AG09319 (cell line): ENCODE measurements at regions not wholly inside any gene's neighbourhood (a gene's known extent, or its start where the extent isn't known, plus 50 kb on each side); places are given as distances from the start of the nearest gene placed in this dataset.

Experiments
- DNase-seq: peaks from one replicate; pipeline ENCODE4 v3.0.0-alpha.2; 2010; ENCODE audit warnings: low read depth; ENCODE audit errors: extremely low read depth
- TF ChIP-seq, protein P1 (sequence below): IDR thresholded peaks from 2 replicates; pipeline ENCODE4 v1.5.1; 2011; ENCODE audit warnings: low read depth, mild to moderate bottlenecking, inconsistent platforms, low read length, moderate library complexity

DNA sequence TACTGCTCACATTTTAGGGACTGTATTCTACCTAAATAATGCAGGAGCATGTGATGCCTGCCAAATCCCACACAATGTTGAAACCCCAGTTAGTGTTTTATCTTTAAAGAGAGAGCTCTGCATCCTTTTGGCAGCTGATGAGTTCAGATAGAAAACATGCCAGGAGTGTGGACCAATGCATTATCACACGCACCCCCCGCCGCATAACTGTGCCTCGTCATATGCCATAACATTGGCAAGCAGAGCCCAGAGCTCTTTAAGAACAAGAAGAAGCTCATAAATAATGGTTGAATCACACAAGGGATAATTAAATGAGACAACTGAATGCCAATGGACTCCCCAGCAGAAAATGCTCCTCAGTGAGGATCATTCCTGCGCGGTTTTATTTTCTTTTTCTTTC, 52.8 kb upstream of the RORB start:
- DNase-seq, result no peak

More for the DNA sequence above, 52.8 kb upstream of the RORB start:
- TF ChIP-seq, protein P1, sequence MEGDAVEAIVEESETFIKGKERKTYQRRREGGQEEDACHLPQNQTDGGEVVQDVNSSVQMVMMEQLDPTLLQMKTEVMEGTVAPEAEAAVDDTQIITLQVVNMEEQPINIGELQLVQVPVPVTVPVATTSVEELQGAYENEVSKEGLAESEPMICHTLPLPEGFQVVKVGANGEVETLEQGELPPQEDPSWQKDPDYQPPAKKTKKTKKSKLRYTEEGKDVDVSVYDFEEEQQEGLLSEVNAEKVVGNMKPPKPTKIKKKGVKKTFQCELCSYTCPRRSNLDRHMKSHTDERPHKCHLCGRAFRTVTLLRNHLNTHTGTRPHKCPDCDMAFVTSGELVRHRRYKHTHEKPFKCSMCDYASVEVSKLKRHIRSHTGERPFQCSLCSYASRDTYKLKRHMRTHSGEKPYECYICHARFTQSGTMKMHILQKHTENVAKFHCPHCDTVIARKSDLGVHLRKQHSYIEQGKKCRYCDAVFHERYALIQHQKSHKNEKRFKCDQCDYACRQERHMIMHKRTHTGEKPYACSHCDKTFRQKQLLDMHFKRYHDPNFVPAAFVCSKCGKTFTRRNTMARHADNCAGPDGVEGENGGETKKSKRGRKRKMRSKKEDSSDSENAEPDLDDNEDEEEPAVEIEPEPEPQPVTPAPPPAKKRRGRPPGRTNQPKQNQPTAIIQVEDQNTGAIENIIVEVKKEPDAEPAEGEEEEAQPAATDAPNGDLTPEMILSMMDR, result no peak
